ENCODE measurements at regions not wholly inside any gene's neighbourhood (a gene's known extent, or its start where the extent isn't known, plus 50 kb on each side); places are given as distances from the start of the nearest gene placed in this dataset.
A peak's percentile ranks its signal among the peaks of the same experiment; 100 is the strongest.
"Not testable (repeated sequence)": the region's sequence is repeated elsewhere in the genome, so short reads cannot be mapped to it uniquely, and the experiment has no call there.

DNA sequence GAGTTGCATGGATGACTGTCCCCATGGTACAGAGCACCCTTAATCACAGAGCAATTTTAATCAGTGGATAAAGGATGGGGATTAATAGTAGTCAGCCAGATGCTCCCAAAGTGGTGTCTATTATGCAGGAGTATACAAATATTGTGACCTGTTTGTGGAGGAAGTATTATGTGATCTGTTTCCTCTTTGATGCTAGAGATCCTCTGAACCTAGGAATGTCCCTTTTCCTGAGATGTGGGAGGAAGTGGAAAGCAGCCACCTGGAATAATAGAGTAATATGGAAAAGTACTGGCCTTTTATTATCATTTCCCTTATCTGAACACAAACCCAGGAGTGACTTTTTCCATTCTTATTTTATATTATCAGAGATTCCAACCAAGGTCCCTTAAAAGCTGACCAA, 94.2 kb upstream of the EFEMP1 start:
- intact Hi-C loops (cut with DNase I), result loop anchor here (10.0 kb wide), 1 partner anchor 117 kb away; no protein-coding TSS in a partner anchor
- no peak for DNase-seq

DNA sequence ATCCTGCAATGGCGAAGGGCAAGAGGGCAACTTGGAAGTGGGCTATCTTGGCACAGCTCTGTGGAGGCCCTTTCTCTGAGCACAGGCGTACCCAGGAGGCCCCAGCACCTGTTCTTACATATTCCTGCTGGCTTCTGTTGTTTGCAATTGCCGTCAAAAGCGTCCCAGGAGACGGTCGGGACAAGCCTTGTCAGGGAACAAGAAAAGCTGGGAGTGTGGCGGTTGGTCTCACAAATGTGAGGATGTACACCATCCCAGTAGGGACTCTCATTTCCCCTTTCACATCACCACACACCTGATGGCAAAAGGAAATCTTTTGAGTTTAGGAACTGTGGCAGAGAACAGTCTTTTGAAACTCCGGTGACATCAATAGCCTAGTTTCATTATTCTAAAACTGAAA, 94.7 kb upstream of the EFEMP1 start:
- no peak for DNase-seq
- intact Hi-C loops (cut with DNase I), result loop anchor here (10.0 kb wide), 1 partner anchor 117 kb away; no protein-coding TSS in a partner anchor

DNA sequence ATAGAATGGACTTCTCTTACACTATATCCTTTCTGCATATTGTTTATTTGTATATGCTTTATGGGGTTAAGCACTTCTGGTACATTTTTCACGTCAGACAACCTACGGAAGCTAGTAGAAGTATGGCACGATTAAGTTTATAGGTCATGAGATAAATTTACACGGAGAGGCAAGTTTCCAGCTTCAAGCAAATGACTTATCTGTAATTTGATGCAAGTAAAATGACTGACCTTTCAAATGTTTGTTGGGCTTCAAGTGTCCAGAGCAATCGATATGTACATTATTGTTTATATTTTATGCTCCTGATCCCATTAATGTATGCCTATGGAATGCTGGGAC, 97.5 kb upstream of the EFEMP1 start:
- DNase-seq, result no peak
- intact Hi-C loops (cut with DNase I), result no loop called here

DNA sequence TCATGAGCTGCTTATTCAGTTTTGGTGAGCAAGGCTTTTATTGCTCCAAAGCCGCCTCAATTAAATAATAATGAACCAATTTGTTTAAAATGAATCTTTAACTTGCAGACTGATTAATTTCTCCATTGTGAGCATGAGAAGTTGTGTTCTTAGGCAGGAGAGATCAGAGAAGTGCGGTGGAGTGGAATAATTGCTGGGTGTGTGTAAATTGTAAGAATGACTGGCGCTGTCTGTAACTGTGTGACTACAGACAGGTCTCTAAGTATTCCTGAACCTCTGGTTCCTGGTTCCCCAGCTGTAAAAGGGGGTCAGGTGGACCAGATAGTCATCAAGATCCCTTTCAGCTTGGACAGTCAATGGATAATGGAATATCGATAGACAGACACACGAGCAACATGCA, 98.0 kb upstream of the EFEMP1 start:
- DNase-seq, result no peak
- intact Hi-C loops (cut with DNase I), result no loop called here

DNA sequence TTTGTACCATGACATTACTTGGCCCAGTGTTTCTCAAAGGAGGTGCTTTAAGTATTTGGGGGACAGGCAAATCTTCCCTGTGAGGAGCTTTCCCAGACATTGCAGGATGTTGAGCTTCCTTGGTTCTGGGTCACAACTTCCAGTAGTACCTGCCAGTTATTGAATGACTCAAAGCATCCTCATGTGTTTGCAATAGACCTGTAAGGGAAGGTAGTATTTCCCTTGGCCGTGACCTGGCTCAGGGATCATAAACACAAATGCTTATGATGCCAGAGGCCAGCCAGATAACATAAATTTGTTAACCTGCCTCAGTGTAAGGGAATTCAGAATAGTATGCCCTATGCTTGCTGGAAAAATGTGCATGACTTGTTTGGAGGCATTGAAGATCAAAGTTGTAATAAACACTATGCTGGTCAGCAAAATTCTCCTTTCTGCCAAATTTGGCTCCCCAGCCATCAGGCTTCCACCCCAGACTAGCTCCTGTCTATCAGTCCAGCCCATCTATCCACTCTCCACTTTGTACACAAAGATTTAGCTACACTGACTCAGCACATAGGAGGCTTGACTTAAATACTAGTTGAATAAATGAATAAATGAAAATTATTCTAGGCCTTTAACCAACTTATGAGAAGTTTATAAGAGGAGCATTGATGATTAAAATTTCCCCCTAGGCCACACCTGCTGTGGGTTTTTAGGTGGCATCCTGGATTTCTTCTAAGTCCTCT, 102.0 kb upstream of the EFEMP1 start:
- no peak for DNase-seq
- intact Hi-C loops (cut with DNase I), result no loop called here

DNA sequence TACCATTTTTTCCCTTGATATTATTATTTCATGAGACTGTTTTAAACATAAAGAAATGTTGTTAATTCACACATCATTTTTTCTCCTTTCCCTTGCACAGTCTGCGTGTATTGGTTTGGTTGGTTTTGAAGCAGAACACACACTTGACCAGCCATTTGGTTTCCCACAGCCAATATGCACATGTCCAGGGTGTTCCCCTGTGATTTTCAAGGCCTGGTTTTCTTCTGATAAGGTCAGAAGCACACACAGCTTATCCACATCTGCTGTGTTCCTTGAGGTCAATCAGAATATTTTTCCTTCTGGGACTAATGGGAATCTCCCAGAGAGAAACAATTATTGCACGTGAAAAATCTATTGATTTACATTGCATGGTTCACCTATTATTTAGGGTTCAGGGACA, 103.2 kb upstream of the EFEMP1 start:
- no peak for DNase-seq
- intact Hi-C loops (cut with DNase I), result no loop called here

DNA sequence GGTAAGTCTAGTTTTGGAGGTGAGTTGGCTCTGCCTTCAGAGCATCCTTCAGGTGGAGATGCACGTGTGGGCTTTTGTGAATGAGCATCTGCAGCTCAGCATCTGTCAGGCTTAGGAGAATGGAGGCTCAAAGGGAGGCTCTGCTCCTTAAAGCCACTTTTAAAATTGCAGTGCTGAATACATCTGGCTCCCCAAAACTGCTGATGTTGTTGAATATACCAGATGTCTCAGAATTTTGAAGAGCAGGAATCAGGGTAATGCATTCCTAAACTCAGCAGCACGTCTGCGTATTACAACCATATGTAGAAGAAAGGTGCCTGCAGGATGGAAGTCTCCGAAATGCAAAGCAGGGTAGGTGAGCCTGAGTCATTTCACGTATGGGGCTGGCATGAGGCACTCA, 106.5 kb upstream of the EFEMP1 start:
- no peak for DNase-seq
- intact Hi-C loops (cut with DNase I), result no loop called here

DNA sequence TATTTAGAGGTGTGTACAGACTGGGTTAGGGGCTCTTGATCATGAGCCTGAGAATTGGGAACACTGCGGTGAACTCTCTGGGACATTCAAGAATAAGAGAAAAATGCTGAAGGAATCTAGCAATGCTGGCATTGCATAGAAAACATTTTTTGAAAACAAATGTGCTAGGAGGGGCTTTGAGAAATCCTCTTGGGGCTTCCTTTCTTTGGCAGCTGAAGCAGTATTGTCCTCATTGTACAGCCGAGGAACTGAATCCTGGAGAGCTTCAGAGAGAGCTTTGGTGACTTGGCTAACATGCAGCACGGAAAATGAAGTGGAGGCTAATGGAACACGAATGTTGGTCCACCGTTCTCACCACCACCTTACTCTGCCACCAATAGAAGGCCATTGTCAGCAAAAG, 107.3 kb upstream of the EFEMP1 start:
- intact Hi-C loops (cut with DNase I), result no loop called here
- DNase-seq, result no peak

DNA sequence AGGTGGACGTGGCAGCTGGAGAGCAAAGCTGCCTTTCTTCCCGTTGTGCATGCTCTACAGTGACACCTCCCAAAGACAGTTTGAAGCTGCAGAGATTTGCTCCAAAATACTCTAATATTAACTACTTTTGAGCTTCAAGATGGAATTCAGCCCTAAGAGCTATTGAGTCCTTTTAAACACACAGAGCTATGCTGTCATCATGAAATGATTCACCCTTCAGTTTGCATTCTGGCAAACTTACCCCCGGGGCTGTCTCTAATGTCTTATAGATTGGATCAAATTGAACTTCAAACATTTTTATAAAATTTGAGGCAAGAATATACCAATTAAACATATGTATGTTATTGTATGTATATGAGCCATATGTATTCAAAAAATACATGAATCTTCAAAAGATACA, 110.7 kb upstream of the EFEMP1 start:
- intact Hi-C loops (cut with DNase I), result no loop called here
- no peak for DNase-seq

DNA sequence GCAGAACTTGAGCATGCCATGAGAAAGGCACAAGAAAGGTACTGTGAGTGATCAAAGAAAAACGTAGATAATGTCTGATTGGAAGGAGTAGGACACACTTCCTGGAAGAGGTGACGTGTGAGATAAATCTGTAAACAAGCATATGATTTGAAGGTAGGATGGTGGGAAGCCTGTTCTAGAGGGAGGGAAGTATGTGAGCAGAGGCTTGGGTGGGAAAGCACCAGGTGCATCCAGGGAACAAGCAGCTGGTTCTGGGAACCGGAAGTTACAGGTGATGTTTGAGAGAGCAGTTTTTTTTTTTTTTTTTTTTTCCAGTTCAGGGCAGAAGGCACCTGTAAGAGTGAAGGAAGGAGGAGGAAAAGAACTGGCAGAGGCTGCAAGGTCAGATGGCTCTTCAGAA, 116.6 kb upstream of the EFEMP1 start:
- DNase-seq, result no peak
- intact Hi-C loops (cut with DNase I), result no loop called here

DNA sequence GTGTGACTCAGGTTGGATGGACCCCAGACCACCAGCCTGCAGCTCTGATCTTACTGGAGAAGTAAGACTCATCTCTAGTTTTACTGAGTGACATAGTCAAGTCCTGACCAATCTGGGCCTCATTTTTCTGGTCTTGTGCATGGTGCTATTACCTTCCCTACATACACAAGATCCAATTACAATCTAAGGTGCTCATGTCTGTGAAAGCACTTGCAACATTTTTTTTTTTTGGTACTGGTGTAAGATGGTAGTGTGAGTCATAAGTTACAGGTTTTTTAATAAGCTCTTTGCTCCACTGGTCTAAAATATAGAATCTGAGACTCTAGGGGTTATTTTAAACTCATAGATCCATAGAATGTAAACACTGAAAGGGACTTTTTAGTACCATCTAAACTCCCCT, 117.3 kb upstream of the EFEMP1 start:
- intact Hi-C loops (cut with DNase I), result no loop called here
- DNase-seq, result no peak

DNA sequence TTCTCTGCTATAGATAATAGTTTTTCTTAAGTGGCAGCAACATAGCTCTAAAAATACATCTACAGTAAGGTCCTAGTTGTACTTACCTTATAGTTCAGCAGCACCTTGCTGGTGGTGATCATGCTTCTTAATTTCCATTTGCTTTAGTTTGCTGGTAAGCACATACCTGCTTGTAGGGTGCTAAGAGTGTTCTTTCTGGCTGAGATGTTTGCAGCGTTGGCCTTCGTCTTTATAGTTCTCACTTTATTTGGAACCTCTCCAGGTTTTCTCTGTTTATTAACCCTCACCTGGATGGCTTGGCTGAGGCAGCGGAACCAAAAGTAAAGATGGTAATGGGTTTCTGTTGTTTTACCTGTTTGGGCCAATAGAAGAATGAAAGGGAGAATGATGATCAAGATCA, 123.6 kb upstream of the EFEMP1 start:
- intact Hi-C loops (cut with DNase I), result no loop called here
- DNase-seq, result no peak

DNA sequence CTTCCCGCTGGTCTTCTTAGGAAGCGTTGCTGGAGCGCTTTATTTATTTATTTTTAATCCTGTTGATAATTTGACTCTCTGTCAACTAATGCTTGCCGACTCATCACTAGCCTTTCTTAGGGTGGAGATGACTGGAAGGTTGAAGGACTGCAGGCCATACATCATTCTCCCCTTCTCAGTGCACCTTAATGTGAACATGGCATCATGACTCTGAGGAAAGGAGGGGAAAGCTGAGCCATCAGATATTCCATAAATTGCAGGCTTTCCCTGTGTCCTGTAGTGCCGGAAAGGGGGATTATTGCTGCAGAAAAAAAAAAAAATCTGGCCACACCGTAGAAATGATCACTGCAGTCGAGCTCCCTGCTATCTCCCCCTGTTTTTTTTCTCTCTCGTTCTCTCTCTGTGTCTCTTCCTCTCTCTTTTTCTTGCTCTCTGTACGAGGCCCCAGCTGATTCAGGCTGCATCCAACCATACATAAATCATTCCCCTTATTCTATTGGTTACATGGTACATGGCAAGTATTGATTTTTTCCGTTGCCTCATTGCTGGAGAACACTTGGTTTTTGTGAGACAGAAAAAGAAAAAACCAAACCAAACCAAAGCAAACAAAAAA, 125.8 kb upstream of the EFEMP1 start:
- intact Hi-C loops (cut with DNase I), result no loop called here
- DNase-seq, result no peak

DNA sequence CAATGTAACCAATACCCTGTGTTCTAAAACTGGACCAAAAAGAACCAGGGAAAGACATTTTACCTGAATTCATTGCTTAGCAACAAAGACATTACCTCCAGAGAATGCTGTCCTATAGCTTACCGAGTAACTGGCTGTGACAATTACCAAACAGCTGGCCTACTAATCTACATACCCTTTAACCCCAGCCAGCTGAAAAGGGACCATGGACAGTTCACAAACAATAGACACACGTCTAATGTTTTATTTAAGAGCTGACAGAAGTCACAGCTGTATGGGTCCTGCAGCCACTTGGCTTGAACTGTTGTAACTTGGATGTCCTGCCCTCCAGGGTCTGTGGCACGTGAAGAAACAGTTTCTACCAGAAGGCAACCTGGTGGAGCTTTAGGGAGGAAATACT, 130.1 kb upstream of the EFEMP1 start:
- intact Hi-C loops (cut with DNase I), result no loop called here
- DNase-seq, result no peak

DNA sequence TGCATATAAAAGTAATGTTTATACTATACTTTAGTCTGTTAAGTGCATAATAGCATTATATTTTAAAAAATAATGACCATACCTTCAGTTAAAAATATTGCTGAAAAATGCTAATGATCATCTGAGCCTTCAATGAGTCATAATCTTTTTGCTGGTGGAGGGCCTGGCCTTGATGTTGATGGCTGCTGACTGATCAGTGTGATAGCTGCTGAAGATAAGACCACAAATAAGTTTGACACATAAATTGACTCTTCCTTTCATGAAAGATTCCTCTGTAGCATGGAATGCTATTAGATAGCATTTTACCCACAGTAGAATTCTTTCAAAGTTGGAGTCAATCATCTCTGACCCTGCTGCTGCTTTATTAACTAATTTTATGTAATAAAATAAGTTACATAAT, 128.4 kb upstream of the CCDC85A start:
- intact Hi-C loops (cut with DNase I), result no loop called here
- no peak for DNase-seq

DNA sequence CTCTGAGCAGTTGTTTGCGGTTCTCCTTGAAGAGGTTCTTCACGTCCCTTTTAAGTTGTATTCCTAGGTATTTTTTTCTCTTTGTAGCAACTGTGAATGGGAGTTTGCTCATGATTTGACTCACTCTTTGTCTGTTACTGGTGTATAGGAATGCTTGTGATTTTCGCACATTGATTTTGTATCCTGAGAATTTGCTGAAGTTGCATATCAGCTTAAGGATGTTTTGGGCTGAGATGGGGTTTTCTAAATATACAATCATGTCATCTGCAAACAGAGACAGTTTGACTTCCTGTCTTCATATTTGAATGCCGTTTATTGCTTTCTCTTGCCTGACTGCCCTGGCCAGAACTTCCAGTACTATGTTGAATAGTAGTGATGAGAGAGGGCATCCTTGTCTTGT, 122.5 kb upstream of the CCDC85A start:
- DNase-seq; intact Hi-C loops (cut with DNase I): not testable (repeated sequence)

DNA sequence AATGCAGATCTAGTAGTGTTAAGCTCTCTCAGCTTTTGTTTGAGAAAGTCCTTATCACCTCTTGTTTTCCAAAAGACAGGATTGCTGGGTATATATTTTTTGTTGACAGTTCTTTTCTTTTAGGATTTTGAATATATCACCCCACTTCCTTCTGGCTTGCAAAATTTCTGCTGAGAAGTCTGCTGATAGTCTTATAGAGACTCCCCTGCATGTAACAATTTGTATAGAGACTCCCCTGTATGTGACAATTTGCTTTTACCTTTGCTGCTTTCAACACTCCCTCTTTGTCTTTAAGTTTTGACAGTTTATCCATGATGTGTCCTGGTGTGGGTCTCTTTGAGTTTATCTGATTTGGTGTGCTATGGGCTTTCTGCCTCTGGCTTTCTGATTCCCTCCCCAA, 115.0 kb upstream of the CCDC85A start:
- intact Hi-C loops (cut with DNase I), result no loop called here
- DNase-seq, result no peak

DNA sequence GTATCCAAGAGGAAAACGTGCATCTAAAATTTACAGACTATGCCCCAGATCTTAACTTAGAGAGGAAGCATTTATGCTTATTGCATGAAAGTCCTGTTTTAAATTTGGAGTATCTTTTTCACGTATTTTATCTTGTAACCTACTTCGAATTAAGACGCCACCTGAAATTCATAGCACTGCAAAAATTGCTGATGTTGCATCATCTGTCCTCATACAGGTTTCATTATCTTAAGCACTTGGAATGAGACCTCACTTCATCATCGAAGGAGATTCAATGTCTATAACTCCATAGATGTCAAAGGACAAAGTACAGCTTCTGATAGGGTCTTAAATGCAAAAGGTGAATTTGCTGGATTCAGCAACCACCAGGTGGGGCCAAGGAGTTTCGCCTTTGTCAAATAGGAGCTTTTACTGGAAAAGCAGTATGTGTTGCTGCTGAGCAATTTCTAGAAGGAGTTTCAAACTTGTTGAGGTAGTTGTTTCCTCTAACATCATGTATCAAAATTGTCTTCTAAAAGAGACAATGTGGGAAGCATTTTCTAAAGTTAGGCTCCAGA, 106.4 kb upstream of the CCDC85A start:
- DNase-seq, result peak in 5 of 10 donors; percentile 9 to 38 (median 14)
- intact Hi-C loops (cut with DNase I), result no loop called here

DNA sequence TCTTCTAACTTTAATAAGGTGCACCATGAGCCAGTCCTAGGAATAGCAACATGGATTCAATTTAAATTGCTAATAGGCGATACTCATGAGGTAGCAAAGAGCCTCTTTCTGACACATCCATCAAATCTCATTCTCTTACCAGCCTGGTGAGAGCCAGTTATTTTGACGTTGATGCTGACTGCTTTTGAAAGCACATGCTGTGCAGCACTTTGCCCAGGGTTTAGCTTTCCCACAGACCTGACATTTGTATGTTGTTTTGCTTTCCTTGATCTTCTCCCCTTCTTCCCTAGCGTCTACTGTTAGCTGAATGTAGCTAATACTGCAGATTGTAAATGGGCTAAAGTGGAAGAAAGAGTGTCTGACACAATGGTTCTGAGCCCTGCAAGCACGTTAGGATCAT, 101.1 kb upstream of the CCDC85A start:
- intact Hi-C loops (cut with DNase I), result no loop called here
- no peak for DNase-seq

DNA sequence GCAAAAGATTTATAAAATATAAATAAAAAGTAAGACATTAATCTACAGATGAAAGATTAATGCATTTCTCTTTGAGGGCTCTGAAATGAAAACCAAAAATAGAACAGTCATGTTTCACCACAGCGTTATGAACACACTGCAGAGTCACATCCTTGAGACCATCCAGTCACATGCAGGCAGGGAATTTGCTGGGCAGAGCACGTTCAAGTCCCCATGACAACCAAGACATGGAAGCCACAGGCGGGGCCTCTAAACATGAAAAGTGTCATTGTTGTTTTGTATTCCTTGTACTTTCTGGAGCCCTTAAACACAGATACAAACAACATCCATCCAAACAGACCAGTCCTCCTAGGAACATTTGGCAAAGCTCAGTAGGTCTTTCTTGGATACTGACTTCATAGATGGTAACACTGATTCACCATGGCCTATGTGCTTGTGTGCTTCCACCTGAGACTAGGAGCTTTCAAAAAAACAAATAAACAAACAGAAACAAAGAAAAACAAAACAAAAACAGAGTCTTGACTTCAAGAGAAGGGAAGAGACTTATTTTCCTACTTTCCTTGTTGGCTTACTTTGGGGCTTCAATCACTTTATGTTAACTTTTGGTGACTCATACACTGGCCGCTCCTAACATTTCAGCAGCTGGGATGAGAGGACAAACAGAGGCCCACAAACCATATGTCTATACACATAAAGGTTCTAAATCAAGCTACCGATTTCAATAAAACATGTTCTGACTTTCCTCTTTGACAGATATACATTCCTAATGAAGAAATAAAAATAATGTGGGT, 99.5 kb upstream of the CCDC85A start:
- intact Hi-C loops (cut with DNase I), result no loop called here
- no peak for DNase-seq

DNA sequence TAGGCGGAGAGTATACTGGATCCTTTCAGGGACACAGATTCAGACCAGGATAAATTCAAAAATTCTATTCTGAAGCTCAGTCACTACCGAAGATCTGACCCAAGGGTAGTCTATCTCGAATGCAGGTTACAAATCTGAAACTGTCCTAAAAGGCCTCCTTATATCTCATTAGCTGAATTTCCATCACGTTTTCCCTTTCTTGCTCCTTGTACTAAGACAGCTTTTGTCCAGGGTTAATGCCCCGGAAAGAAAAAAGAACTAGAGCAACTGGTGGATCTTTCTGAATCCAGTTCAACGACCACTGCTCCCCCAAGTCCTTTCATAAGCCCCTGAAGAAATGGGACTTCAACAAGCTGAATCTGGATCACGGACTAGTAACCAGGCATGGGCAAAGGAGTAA, 97.5 kb upstream of the CCDC85A start:
- intact Hi-C loops (cut with DNase I), result no loop called here
- DNase-seq, result no peak

DNA sequence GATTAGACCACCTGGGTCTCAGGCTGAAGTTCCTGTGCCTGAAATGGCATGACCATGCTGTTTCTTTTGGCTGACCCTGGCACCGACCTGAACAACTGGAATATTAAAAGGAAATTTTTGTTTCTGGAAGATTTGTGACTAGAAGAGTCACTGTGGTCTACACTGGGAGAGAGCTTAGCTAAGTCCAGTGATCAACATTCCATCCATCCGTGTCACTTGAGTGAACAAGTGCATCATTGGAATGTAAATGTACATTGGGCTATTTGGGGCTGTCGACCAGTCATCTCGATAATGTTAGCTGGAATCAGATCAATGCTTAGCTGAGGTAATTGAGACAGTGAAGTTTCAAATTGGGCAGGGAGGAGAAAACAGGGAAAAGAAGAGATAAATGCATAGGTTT, 95.4 kb upstream of the CCDC85A start:
- DNase-seq, result no peak
- intact Hi-C loops (cut with DNase I), result no loop called here
